ENCODE measurements at regions not wholly inside any gene's neighbourhood (a gene's known extent, or its start where the extent isn't known, plus 50 kb on each side); places are given as distances from the start of the nearest gene placed in this dataset.

DNA sequence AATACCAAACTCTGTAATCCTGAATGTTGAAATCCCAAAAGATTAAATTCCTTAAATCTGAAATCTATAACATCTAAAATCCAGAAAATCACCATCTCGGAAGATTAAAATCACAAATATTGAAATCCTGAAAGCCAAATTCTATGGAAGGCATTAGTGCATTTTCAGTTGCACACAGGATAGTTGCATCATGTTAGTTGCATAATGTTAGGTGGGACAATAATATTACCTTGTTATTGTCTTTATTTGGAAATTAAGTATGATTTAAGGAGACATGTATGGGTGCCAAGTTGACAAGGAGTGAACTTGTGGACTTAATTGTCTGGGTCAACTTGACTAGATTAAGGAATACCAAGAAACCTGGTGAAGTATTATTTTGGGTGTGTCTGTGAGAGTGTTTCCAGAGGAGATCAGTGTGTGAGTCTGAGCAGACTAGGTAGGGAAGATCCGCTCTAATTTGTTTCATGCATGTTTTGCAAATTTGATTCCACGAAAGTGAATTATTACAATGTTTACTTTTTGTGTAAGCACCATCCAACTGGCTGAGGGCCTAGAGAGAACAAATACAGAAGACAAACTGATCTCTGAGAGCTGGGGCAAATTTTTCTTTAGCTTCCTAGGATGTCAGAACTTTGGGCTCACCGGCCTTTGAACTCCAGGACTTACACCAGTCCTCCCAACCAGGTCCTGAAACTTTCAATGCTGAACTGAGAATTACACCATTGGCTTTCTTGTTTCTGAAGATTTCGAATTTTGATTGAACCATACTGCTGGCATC is 545.1 kb upstream of the IRAK1BP1 start:
- intact Hi-C loops (cut with micrococcal nuclease; ENCODE audit: unreplicated experiment) (no loop called here), in situ Hi-C loops (cut with HindIII; ENCODE audit: extremely low pct_ligation_motif_present, low pct_unique_long_range_greater_than_20kb) (no loop called here)
- no CpG with 5 or more reads among the region's 5 CpGs for WGBS (ENCODE audit: low lambda C conversion rate)
- Histone ChIP-seq H3K27ac (ENCODE audit: extremely low read length, insufficient read depth, low read length) (no peak overlapping the region), H2AFZ (ENCODE audit: low read length) (no peak overlapping the region), H4K20me1 (ENCODE audit: insufficient read depth, low read length) (no peaks in the 10 kb centered on the region), H3K79me2 (ENCODE audit: insufficient read depth, low read length) (no peaks in the 10 kb centered on the region), H3K27me3 (ENCODE audit: control insufficient read depth in 1 of 2, insufficient read depth in 2 of 2, low read length in 2 of 2) (no peaks in the 10 kb centered on the region), H3K9me3 (ENCODE audit: low read length) (no peaks in the 10 kb centered on the region), H3K4me1 (ENCODE audit: insufficient read depth, low read length) (no peaks in the 10 kb centered on the region), H3K4me2 (ENCODE audit: low read depth, low read length) (no peak overlapping the region), H3K4me3 (replicated peaks in 1 of 3; ENCODE audit: insufficient read depth in 1 of 3, low read depth in 2 of 3, low read length in 3 of 3) (no peak overlapping the region), H3K36me3 (replicated peaks in 1 of 2; ENCODE audit: control insufficient read depth in 1 of 2, insufficient read depth in 2 of 2, low read length in 2 of 2) (no peaks in the 10 kb centered on the region), H3K9ac (ENCODE audit: insufficient read depth, low read depth, low read length) (no peak overlapping the region)
- FAIRE-seq (no peak), ATAC-seq (no peak), DNase-seq (ENCODE audit: low spot score) (no peak)
- ChIA-PET POLR2A (no interaction called here), CTCF (ENCODE audit: low intra/inter-chr PET ratio, low total read pairs) (no interaction called here)
- BruUV-seq (replicated peaks) = no TSS peak
- TF ChIP-seq, protein P1, sequence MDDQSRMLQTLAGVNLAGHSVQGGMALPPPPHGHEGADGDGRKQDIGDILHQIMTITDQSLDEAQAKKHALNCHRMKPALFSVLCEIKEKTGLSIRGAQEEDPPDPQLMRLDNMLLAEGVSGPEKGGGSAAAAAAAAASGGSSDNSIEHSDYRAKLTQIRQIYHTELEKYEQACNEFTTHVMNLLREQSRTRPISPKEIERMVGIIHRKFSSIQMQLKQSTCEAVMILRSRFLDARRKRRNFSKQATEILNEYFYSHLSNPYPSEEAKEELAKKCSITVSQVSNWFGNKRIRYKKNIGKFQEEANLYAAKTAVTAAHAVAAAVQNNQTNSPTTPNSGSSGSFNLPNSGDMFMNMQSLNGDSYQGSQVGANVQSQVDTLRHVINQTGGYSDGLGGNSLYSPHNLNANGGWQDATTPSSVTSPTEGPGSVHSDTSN (CRISPR knock-in tag; IDR thresholded peaks at IDR 0.05; ENCODE audit: borderline replicate concordance) = no peak
- TF ChIP-seq MAFG (CRISPR knock-in tag; IDR thresholded peaks at IDR 0.05) (no peak), NFIB (CRISPR knock-in tag; IDR thresholded peaks at IDR 0.05; ENCODE audit: borderline replicate concordance) (no peak), ZSCAN30 (CRISPR knock-in tag; IDR thresholded peaks at IDR 0.05) (no peak)
- TF ChIP-seq, protein P2, sequence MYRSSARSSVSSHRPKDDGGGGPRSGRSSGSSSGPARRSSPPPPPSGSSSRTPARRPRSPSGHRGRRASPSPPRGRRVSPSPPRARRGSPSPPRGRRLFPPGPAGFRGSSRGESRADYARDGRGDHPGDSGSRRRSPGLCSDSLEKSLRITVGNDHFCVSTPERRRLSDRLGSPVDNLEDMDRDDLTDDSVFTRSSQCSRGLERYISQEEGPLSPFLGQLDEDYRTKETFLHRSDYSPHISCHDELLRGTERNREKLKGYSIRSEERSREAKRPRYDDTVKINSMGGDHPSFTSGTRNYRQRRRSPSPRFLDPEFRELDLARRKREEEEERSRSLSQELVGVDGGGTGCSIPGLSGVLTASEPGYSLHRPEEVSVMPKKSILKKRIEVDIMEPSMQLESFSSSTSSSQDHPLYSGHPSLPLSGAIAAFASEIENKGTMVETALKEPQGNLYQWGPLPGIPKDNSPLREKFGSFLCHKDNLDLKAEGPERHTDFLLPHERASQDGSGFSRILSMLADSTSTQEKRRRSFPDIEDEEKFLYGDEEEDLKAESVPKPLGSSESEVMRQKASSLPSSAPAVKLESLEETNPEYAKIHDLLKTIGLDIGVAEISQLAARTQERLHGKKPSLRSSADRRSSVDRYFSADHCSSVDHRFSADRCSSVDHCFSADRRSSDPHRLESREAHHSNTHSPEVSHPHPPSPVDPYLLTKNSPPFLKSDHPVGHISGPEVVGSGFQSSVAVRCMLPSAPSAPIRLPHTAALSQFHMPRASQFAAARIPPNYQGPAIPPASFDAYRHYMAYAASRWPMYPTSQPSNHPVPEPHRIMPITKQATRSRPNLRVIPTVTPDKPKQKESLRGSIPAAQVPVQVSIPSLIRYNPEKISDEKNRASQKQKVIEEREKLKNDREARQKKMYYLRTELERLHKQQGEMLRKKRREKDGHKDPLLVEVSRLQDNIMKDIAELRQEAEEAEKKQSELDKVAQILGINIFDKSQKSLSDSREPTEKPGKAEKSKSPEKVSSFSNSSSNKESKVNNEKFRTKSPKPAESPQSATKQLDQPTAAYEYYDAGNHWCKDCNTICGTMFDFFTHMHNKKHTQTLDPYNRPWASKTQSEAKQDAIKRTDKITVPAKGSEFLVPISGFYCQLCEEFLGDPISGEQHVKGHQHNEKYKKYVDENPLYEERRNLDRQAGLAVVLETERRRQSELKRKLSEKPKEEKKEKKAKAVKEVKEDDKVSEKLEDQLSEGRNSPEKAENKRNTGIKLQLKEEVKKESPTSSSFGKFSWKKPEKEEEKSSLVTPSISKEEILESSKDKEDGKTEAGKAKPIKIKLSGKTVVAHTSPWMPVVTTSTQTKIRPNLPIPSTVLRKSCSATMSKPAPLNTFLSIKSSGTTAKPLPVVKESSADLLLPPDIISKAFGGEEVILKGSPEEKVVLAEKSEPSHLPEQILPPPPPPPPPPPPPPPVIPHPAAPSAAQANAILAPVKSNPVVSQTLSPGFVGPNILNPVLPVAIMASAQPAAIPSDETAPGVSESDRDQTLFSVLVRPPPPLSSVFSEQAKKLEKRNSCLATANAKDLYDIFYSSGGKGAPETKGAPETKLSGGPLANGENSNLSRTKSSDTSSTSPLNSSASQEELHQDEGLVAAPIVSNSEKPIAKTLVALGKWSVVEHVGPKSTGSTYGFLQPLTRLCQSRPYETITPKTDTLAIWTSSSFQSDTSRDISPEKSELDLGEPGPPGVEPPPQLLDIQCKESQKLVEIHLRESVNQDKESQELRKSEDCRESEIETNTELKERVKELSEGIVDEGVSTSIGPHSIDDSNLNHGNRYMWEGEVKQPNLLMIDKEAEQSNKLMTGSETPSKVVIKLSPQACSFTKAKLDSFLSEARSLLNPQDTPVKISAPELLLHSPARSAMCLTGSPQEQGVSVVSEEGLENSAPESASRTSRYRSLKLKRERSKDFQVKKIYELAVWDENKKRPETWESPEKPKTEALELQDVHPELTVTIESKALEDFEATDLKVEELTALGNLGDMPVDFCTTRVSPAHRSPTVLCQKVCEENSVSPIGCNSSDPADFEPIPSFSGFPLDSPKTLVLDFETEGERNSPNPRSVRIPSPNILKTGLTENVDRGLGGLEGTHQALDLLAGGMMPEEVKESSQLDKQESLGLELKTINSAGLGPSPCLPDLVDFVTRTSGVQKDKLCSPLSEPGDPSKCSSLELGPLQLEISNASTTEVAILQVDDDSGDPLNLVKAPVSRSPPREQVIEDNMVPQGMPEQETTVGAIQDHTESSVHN (CRISPR knock-in tag; IDR thresholded peaks at IDR 0.05) = no peak
- TF ChIP-seq, protein P3, sequence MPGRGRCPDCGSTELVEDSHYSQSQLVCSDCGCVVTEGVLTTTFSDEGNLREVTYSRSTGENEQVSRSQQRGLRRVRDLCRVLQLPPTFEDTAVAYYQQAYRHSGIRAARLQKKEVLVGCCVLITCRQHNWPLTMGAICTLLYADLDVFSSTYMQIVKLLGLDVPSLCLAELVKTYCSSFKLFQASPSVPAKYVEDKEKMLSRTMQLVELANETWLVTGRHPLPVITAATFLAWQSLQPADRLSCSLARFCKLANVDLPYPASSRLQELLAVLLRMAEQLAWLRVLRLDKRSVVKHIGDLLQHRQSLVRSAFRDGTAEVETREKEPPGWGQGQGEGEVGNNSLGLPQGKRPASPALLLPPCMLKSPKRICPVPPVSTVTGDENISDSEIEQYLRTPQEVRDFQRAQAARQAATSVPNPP (CRISPR knock-in tag; IDR thresholded peaks at IDR 0.05) = no peak
- TF ChIP-seq, protein P4, sequence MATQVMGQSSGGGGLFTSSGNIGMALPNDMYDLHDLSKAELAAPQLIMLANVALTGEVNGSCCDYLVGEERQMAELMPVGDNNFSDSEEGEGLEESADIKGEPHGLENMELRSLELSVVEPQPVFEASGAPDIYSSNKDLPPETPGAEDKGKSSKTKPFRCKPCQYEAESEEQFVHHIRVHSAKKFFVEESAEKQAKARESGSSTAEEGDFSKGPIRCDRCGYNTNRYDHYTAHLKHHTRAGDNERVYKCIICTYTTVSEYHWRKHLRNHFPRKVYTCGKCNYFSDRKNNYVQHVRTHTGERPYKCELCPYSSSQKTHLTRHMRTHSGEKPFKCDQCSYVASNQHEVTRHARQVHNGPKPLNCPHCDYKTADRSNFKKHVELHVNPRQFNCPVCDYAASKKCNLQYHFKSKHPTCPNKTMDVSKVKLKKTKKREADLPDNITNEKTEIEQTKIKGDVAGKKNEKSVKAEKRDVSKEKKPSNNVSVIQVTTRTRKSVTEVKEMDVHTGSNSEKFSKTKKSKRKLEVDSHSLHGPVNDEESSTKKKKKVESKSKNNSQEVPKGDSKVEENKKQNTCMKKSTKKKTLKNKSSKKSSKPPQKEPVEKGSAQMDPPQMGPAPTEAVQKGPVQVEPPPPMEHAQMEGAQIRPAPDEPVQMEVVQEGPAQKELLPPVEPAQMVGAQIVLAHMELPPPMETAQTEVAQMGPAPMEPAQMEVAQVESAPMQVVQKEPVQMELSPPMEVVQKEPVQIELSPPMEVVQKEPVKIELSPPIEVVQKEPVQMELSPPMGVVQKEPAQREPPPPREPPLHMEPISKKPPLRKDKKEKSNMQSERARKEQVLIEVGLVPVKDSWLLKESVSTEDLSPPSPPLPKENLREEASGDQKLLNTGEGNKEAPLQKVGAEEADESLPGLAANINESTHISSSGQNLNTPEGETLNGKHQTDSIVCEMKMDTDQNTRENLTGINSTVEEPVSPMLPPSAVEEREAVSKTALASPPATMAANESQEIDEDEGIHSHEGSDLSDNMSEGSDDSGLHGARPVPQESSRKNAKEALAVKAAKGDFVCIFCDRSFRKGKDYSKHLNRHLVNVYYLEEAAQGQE (IDR thresholded peaks at IDR 0.05; ENCODE audit: borderline replicate concordance in 1 of 2, low read depth in 1 of 2, low read length in 2 of 2) = no peak
